Activated CD4-positive, CD25-positive, alpha-beta regulatory T cell treated with anti-CD3 and anti-CD28 coated beads, Interleukin-2, amount 50 U/mL, for 16 hours (primary cell): ENCODE measurements at regions not wholly inside any gene's neighbourhood (a gene's known extent, or its start where the extent isn't known, plus 50 kb on each side); places are given as distances from the start of the nearest gene placed in this dataset.

Experiments
- DNase-seq: peaks from one replicate; pipeline ENCODE4 v3.0.0-alpha.2; 2020; ENCODE audit warnings: low read depth, low spot score

GRCh38 chr12:126355346-126355745 is 1290.1 kb downstream of the AACS start:
- no peak for DNase-seq

DNA sequence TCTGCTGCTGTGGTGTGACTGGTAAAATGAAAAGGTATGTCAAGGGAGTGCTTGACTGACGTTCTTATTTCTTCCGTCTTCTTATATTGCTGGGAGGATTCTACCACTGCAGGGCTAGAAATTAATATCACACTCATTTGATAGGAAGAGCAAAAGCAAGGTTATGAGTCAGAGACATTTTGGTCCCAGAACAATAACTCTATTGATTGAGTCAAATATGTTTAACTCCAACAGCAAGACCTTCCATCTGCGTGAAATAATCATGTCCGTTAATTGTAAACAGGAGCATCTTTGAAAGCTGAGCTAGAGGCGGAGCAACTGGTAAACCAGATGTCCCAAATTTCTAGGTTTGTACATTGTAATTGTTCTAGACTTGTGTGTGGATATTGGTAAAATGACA is 1293.6 kb downstream of the AACS start:
- DNase-seq = no peak

DNA sequence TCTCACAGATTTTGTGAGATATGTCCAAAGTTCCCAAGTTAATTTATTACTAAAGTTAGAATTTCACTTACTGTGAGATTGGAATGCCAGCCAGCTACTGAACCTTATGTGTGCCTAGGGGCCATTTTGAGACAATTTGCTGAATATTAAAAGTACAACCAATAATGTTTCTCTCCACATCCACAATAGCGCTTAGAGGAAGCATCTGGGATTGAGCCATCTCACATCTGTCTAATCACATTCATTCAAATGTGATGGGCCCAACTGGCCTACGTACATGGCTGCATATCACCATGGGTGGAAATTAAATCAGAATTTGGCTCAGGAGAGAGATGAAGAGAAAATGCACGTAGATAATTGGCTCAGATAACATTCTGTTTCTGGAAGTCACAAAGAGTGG is 1294.0 kb downstream of the AACS start:
- DNase-seq = no peak

GRCh38 chr12:126361804-126362203 is 1296.6 kb downstream of the AACS start:
- no peak for DNase-seq

- no peak for DNase-seq
These were observed 1297.3 kb downstream of the AACS start for GRCh38 chr12:126362493-126362892.

DNA sequence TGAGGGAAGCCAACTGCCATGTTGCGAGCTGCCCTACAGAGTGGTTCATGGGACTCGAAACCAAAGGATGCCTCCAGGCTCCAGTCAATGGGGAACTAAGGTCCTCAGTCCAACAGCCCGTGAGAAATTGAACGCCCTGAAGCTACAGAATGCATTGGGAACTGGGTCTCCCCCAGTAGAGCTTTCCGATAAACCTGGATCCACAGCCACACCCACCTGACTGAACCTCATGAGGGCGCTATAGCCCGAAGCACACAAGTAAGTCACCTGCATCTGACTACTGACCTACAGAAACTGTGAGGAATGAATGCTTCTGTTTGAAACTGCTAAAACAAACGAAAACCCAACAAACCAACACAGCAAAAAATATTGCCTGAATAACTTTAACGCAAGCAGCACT is 1297.7 kb downstream of the AACS start:
- DNase-seq = no peak

DNA sequence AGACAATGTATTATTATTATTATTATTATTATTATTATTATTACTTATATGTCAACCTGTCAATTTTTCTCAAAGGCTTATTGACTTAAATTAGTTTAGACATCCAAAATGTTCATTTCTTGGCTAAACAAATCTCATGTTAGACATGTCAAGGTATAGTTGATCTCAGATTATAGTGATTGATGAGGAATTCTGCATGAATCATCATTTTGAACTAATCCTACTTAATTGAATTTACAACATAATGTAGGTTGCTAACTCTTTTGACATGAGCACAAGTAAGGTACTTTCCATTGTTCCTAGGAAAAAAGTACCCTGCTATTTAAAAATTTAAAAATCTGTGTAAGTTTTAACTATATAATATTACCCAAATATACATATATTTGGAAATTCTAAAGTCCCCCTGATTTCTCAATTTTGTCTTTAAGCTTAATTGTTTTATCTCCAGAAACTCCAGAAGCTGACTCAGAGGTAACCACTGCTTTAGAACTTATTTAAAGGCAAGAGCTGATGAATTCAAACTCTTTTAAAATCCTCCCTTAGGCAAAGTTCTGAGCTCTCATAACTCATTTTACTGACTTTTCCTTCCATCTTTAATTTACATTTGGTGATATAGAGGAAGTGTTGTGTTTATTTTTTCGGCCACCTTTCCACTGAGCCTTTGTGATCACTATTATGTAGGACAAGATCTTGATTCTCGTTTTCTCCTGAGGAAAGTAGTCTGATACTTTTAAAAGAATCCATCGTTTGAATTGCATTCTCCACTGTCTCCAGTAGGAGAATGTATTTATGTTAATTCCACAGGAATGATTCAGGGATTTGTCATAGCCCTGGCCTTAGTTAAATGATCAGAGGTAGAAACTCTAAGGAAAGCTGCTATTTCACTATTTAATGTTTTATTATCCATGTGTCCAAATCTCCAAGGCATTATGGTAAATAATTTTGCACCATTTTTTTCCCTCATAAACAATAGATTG is 1304.5 kb downstream of the AACS start:
- no peak for DNase-seq

GRCh38 chr12:126383506-126383905 is 1318.3 kb downstream of the AACS start:
- DNase-seq = no peak

DNA sequence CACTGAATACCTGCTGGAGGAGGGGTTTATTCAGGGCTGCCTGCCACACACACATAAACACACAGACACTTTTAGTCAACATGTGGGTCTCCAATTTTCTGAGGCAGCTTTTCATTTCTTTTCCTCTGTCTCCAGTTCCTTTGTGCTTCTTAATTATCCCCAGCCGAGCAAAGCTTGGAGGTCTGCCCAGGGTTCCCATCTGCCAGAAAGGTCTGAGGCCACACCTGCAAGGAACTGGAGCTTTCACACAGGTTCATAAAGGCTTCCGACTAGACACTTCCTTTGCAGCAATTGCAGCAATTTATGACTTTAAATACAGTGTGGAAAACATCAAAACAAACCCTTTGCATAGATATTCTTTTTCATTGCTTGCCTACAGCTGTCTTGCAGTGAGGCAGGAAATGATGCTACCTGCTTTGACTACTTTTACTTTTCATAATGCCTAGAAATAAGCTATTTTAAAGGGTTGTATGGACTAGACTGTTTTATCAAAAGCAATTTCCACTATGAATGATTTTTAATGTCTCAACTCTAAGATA is 1318.9 kb downstream of the AACS start:
- DNase-seq = no peak

DNA sequence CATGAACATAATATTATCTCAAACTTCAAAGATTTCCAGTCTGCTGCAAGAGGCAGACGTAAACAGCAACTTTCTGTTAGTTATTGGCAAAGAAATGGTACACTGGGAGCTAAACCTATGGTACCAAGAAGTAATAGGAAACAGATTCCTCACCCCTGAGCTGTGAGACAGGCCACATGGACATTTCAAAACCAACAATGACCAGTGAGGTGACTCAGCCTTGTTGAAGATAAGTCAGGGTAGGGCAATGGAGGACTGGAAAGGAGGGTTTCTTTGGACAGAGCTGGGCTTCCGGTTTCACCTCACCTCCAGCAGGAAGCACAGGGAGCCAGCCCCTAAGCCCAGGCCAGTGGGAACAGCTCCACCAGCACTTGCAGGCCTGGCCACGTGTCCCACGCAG is 1320.5 kb downstream of the AACS start:
- no peak for DNase-seq

- no peak for DNase-seq
These were observed 1324.1 kb downstream of the AACS start for GRCh38 chr12:126389220-126389841.

DNA sequence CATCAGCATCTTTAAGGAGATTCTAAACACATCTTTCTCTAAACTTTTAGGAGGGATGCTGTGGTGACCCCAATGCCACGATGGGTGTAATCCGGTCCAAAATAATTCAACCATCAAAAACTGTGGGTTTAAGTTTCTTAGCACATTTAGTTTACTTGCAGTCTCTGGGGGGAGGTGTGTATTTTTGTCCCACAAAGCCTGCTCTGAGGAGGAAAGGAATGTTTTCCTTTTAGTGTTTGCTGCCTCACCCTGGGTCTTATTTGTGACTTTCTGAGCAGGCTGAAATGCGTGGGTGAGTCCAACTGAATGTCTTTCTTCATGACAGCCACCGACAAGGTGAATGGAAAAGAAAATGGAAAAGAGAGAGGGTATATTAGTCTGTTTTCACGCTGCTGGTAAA is 1324.7 kb downstream of the AACS start:
- no peak for DNase-seq

DNA sequence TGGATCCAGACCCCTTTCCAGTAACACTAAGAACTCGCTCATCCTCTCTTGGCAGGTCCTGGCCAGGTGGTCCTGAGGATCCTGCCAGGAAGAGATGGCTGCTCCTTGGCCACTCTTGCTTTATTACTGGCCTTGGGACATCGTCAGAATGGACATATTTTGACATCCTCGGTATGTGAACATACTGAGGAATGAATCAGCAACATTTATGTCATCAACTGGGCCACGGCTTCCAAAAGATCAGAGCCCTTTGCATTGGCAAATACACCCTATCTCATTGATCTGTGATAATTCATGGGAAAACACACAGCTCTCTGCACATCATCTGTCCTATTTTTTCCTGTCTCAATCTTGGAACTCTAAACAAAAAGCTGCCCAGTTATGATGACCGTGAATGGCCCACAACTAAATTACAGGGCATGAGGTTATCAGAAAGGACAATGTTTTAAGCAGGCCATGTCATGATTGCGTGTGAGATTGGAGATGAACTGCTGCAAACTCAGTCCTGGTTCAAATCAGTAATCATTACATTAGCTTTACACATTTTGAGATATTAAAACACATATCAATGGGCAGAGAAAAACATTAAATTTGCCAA is 1325.8 kb downstream of the AACS start:
- no peak for DNase-seq

DNA sequence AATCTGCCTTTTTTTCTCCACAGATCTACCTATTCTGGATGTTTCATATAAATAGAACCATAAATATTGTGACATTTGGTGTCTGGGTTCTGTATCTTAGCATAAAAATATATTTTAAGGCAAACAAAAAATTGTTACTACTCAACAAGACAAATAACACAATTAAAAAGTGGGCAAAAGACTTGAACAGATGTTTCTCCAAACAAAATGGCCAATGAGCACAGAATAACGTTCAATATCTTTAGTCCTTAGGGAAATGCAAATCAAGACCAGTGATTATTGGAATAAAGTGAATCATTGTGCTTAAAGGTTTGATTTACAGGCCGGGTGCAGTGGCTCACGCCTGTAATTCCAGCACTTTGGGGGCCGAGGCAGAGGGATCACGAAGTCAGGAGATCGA is 1331.3 kb downstream of the AACS start:
- no peak for DNase-seq

DNA sequence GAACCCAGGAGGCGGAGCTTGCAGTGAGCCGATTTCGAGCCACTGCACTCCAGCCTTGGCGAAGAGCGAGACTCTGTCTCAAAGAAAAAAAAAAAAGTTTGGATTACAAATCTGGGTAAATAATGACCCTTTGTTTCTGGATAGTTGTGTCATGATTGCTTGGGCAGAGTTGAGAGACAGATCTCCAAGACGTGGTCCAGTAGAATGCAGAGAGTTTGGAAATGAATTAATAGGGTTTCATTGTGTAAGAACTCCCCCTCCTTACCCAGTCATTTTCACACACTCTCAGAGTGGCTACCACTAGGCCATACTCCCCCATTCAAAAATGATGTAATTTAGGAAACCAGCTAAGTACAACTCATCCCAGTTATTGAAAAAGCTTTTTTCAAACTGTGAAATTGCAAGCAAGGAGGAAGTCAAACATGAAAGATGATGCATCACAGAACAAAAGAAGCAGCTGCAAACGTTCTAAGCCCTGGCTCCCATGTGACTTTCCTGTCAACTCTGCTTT is 1331.9 kb downstream of the AACS start:
- DNase-seq = no peak

DNA sequence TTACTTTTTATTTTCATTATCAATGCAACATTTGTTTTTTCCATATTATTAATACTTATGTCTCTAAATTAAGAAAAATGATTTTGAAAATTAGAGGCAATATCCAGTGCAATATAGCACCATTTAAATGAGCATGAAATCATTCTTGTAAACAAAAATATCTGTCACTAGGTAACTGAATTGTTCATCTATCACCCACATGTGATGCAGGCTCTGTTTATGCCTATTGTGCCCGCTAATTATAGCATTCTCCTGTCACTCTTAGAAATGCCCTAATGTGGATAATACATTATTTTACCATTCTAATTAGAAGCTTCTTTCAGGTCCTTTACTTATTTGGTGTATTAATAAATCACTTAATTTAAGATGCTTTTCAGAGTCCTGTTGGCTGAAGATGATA is 1332.4 kb downstream of the AACS start:
- no peak for DNase-seq

- no peak for DNase-seq
These were observed 1335.6 kb downstream of the AACS start for GRCh38 chr12:126400831-126401230.

GRCh38 chr12:126404293-126404881 is 1339.2 kb downstream of the AACS start:
- DNase-seq = no peak

- no peak for DNase-seq
These were observed 1353.2 kb downstream of the AACS start for GRCh38 chr12:126418400-126418799.

DNA sequence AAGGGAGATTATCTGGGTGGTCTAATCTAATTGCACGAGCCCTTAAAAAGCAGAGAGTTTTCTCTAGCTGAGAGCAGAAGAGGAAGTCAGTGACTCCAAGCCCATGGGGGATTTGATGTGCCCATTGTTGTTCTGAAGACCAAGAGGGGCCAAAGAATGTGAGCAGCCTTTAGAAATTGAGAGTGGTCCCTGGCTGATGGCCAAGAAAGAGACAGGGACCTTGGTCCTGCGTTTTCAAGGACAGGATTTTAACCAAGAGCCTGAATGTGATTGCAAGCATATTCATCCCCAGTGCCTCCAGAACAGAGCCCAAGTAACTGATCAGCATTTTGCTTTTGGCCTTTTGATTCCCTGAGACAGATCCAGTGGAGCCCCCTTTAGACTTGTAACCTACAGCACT is 1353.9 kb downstream of the AACS start:
- no peak for DNase-seq

DNA sequence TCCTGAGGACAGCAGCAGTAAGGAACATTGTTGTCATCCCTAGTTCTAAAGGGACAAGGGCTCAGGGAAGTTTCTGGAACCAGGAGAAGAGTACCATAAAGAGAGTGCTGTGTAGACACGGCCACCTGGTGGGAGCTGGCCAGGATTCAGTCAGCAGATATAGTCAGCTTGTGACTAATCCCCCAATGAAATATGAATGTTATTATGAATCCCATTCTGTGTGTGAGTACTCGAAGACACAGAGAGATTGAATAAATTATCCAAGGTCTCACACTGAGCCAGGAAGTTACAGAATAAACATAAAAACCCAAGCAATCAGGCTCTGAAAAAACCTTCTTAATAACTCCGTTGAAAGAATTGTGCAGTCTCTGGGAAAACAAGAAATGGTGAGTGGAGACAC is 1359.5 kb downstream of the AACS start:
- no peak for DNase-seq

- no peak for DNase-seq
These were observed 1360.0 kb downstream of the AACS start for GRCh38 chr12:126425264-126425663.
